Astrocyte (in vitro differentiated cells and primary cell): ENCODE measurements at regions not wholly inside any gene's neighbourhood (a gene's known extent, or its start where the extent isn't known, plus 50 kb on each side); places are given as distances from the start of the nearest gene placed in this dataset.

ENCODE experiments used
- DNase-seq: peaks from one replicate; pipeline ENCODE4 v3.0.0-alpha.2; 2010; ENCODE audit warnings: low read depth
- FAIRE-seq: peaks from 2 replicates; lab custom pipeline; 2011; peaks lifted over from hg19 to GRCh38; lab: Jason Lieb, UNC
- H2AFZ ChIP-seq: 2 replicates; pipeline ENCODE4 v1.6.0; 2012; ENCODE audit warnings: low read depth, low read length, inconsistent platforms
- H3K27ac ChIP-seq: 2 replicates; pipeline ENCODE4 v1.5.1; 2011; ENCODE audit warnings: low read depth, low read length, inconsistent platforms
- H3K27me3 ChIP-seq: 2 replicates; pipeline ENCODE4 v1.6.0; 2011; ENCODE audit warnings: low read length, inconsistent platforms; ENCODE audit not compliant: insufficient read depth
- H3K36me3 ChIP-seq: 2 replicates; pipeline ENCODE4 v1.5.1; 2011; ENCODE audit warnings: low read length, inconsistent platforms; ENCODE audit not compliant: insufficient read depth
- H3K4me1 ChIP-seq: 2 replicates; pipeline ENCODE4 v1.5.1; 2011; ENCODE audit warnings: low read length, inconsistent platforms; ENCODE audit not compliant: insufficient read depth
- H3K4me2 ChIP-seq: 2 replicates; pipeline ENCODE4 v1.6.0; 2012; ENCODE audit warnings: low read length, inconsistent platforms
- H3K4me3 ChIP-seq: 2 replicates; pipeline ENCODE4 v1.5.1; 2011; ENCODE audit warnings: low read depth, mild to moderate bottlenecking, low read length, inconsistent platforms; ENCODE audit not compliant: insufficient read depth
- H3K79me2 ChIP-seq: 2 replicates; pipeline ENCODE4 v1.6.0; 2012; ENCODE audit warnings: mild to moderate bottlenecking, low read length, inconsistent platforms; ENCODE audit not compliant: insufficient read depth
- H3K9ac ChIP-seq: 2 replicates; pipeline ENCODE4 v1.6.0; 2012; ENCODE audit warnings: mild to moderate bottlenecking, low read length, inconsistent platforms
- H3K9me3 ChIP-seq: 2 replicates; pipeline ENCODE4 v1.5.1; 2012; ENCODE audit warnings: low read depth, mild to moderate bottlenecking, low read length, inconsistent platforms; ENCODE audit not compliant: insufficient read depth
- H4K20me1 ChIP-seq: 2 replicates; pipeline ENCODE4 v1.6.0; 2012; ENCODE audit warnings: low read length, inconsistent platforms; ENCODE audit not compliant: insufficient read depth
- H3K27ac Mint-ChIP-seq: one replicate; pipeline ENCODE4 v1.8.0; 2021; ENCODE audit warnings: mild to moderate bottlenecking, mixed read lengths; ENCODE audit not compliant: unreplicated experiment
- H3K27me3 Mint-ChIP-seq: one replicate; pipeline ENCODE4 v1.8.0; 2021; ENCODE audit warnings: low read depth, mixed read lengths; ENCODE audit not compliant: unreplicated experiment
- H3K36me3 Mint-ChIP-seq: one replicate; pipeline ENCODE4 v1.8.0; 2021; ENCODE audit warnings: low read depth, mixed read lengths; ENCODE audit not compliant: unreplicated experiment
- H3K4me1 Mint-ChIP-seq: one replicate; pipeline ENCODE4 v1.8.0; 2021; ENCODE audit warnings: low read depth, mixed read lengths; ENCODE audit not compliant: unreplicated experiment
- H3K4me3 Mint-ChIP-seq: one replicate; pipeline ENCODE4 v1.8.0; 2021; ENCODE audit warnings: mild to moderate bottlenecking, moderate library complexity, mixed read lengths; ENCODE audit not compliant: unreplicated experiment
- H3K9me3 Mint-ChIP-seq: one replicate; pipeline ENCODE4 v1.8.0; 2021; ENCODE audit warnings: mild to moderate bottlenecking, mixed read lengths; ENCODE audit not compliant: unreplicated experiment
- EZH2 ChIP-seq: IDR thresholded peaks from 2 replicates; pipeline ENCODE4 v1.6.1; 2012; ENCODE audit warnings: mild to moderate bottlenecking, low read length, inconsistent platforms; ENCODE audit not compliant: insufficient read depth
- TF ChIP-seq, protein P1 (sequence below): IDR thresholded peaks from 2 replicates; pipeline ENCODE4 v1.5.1; 2011; ENCODE audit warnings: low read depth, mild to moderate bottlenecking, inconsistent platforms, low read length, moderate library complexity; ENCODE audit not compliant: insufficient read depth

DNA sequence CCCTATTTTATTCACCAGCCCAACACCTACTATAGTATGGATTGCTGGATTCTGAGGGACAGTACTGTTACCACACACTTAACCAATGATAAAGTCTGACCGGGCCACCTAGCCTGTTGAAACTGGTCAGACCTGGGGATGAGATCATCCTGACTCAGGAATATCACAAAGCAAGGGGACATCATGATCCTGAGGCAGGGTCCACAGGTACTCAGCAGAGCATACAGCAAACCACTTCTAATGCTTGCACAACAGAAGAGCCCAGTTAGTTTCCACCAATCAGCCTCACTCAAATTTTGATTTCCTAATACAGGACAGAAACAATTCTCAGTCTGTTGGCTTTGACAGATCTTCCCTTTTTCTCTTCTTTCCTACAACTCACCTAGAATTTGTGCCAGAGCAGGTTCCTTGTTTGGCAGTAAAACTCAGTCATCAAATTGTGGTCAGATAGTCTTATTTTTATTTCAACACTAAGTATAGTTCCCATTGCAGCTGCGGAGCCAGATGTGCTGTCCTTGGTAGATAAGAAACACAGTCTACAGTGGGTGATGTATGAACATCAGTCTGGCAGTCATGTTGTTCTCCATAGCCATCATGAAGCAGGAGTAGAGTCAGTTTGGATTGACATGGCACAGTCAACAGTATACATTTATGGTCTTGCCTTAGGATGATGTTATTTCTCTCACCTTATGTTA lies 90.1 kb upstream of the PRR23C start:
- DNase-seq (no peak), FAIRE-seq (no peak)
- no peak overlapping the region for H2AFZ ChIP-seq
- H3K36me3 ChIP-seq: no peaks in the 10 kb centered on the region
- Mint-ChIP-seq H3K27me3 (peaks cover 22% of the 10 kb centered on the region), H3K9me3 (peaks cover 4% of the 10 kb centered on the region), H3K27ac (no peak overlapping the region), H3K4me3 (no peak overlapping the region), H3K4me1 (no peaks in the 10 kb centered on the region), H3K36me3 (no peaks in the 10 kb centered on the region)
- H3K4me1 ChIP-seq: no peaks in the 10 kb centered on the region
- H3K4me2 ChIP-seq: no peak overlapping the region
- H4K20me1 ChIP-seq: no peaks in the 10 kb centered on the region
- H3K27ac ChIP-seq: no peak overlapping the region
- no peaks in the 10 kb centered on the region for H3K79me2 ChIP-seq
- no peak overlapping the region for H3K4me3 ChIP-seq
- H3K9ac ChIP-seq: no peak overlapping the region
- peaks cover 5% of the 10 kb centered on the region for H3K27me3 ChIP-seq
- no peaks in the 10 kb centered on the region for H3K9me3 ChIP-seq
- TF ChIP-seq, protein P1, sequence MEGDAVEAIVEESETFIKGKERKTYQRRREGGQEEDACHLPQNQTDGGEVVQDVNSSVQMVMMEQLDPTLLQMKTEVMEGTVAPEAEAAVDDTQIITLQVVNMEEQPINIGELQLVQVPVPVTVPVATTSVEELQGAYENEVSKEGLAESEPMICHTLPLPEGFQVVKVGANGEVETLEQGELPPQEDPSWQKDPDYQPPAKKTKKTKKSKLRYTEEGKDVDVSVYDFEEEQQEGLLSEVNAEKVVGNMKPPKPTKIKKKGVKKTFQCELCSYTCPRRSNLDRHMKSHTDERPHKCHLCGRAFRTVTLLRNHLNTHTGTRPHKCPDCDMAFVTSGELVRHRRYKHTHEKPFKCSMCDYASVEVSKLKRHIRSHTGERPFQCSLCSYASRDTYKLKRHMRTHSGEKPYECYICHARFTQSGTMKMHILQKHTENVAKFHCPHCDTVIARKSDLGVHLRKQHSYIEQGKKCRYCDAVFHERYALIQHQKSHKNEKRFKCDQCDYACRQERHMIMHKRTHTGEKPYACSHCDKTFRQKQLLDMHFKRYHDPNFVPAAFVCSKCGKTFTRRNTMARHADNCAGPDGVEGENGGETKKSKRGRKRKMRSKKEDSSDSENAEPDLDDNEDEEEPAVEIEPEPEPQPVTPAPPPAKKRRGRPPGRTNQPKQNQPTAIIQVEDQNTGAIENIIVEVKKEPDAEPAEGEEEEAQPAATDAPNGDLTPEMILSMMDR: no peak
- no peak for TF ChIP-seq EZH2

- Mint-ChIP-seq H3K4me1 (no peaks in the 10 kb centered on the region), H3K9me3 (peaks cover 4% of the 10 kb centered on the region), H3K36me3 (no peaks in the 10 kb centered on the region), H3K4me3 (no peak overlapping the region), H3K27ac (no peak overlapping the region), H3K27me3 (peaks cover 17% of the 10 kb centered on the region)
- Histone ChIP-seq H3K27ac (no peak overlapping the region), H3K27me3 (peaks cover 2% of the 10 kb centered on the region), H3K4me1 (no peaks in the 10 kb centered on the region), H4K20me1 (no peaks in the 10 kb centered on the region), H3K79me2 (no peaks in the 10 kb centered on the region), H2AFZ (no peak overlapping the region), H3K9me3 (no peaks in the 10 kb centered on the region), H3K4me3 (no peak overlapping the region), H3K36me3 (no peaks in the 10 kb centered on the region), H3K4me2 (no peak overlapping the region), H3K9ac (no peak overlapping the region)
- no peak for TF ChIP-seq EZH2
- TF ChIP-seq, protein P1: no peak
- FAIRE-seq (no peak), DNase-seq (no peak)
Measured at GRCh38 chr3:139135657-139136056, 91.0 kb upstream of the PRR23C start.

GRCh38 chr3:139136469-139137202 lies 91.9 kb upstream of the PRR23C start:
- DNase-seq (no peak), FAIRE-seq (no peak)
- Mint-ChIP-seq H3K27me3 (peaks cover 13% of the 10 kb centered on the region), H3K9me3 (peaks cover 4% of the 10 kb centered on the region), H3K4me1 (no peaks in the 10 kb centered on the region), H3K27ac (no peak overlapping the region), H3K4me3 (no peak overlapping the region), H3K36me3 (no peaks in the 10 kb centered on the region)
- Histone ChIP-seq H3K9ac (no peak overlapping the region), H3K27ac (no peak overlapping the region), H3K79me2 (no peaks in the 10 kb centered on the region), H3K4me1 (no peaks in the 10 kb centered on the region), H2AFZ (no peak overlapping the region), H3K9me3 (no peaks in the 10 kb centered on the region), H3K4me2 (no peak overlapping the region), H3K4me3 (no peak overlapping the region), H3K36me3 (no peaks in the 10 kb centered on the region), H4K20me1 (no peaks in the 10 kb centered on the region), H3K27me3 (no peaks in the 10 kb centered on the region)
- no peak for TF ChIP-seq EZH2
- TF ChIP-seq, protein P1: no peak
